SIG-M5 treated with dmso at 0.1 percent for 504 hours (cell line): ENCODE measurements at regions not wholly inside any gene's neighbourhood (a gene's known extent, or its start where the extent isn't known, plus 50 kb on each side); places are given as distances from the start of the nearest gene placed in this dataset.

Experiments
- DNase-seq: peaks from one replicate; lab custom pipeline; 2025; ENCODE audit not compliant: unreplicated experiment; lab: John Stamatoyannopoulos, UW

DNA sequence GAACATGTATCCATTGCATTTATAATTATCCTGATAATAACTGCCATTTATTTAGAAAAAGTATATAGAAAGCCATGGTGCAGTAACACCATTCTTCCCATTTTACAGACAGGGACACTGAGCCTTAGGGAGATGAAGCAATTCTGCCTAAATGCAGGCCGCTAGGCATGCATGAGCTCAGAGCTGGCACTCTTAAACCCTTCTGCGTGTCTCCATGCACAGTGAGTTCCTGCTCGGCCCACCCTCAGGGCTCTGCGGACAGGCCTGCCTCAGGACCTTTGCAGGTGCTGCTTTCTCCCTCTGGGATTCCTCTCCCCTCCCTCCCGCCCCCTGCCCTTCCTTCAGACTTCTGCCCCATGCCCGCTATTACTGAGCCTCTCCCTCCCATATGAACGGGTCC lies 54.3 kb upstream of the WSB1 start:
- no peak for DNase-seq

DNA sequence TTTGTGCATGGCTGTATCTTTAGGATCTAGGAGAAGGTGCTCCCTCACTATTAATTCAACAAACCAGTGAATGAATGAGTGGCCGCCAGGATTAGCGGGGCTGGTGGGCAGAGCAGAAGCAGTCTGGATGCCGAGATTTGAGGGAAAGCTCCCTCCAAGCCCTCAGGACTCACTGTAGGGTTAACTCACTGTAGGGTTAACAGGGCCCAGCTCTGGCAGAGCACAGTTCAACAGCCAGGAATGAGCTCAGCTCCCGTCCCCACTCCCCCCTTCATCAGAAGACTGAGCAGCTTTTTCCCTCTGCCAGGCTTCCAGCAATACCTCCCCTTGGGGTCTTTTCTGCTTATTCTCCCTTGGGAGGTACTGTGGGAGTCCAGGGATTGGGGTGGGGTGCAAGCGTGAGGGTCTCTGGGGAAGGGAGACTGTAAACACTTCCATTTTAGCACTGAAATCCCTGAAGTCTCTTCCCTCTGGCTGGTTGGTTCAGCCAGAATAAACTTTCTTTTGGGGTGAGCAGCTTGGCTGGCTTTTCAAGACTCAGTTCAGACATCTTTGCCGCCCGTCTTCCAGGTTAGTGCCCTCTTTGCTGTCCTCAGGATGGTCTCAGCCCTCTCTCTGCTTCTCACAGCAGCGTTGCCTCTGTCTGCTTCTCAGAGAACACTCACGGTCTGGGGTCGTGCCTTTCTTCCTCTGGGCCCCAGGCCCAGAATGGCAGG lies 53.7 kb upstream of the WSB1 start:
- no peak for DNase-seq

DNA sequence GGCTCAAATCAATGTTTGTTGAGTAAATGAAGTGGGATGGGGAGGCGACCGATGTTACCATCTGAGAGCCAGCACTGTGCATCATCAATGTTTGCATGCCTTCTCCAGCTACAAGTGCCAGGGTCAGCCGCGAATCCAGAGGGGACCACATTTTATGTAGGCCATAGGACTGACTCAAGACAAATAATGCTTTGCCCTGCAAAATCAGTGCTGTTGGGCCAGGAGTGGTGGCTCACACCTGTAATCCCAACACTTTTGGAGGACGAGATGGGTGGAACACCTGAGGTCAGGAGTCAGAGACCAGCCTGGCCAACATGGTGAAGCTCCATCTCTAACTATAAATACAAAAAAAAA lies 53.1 kb upstream of the WSB1 start:
- DNase-seq, result no peak

DNA sequence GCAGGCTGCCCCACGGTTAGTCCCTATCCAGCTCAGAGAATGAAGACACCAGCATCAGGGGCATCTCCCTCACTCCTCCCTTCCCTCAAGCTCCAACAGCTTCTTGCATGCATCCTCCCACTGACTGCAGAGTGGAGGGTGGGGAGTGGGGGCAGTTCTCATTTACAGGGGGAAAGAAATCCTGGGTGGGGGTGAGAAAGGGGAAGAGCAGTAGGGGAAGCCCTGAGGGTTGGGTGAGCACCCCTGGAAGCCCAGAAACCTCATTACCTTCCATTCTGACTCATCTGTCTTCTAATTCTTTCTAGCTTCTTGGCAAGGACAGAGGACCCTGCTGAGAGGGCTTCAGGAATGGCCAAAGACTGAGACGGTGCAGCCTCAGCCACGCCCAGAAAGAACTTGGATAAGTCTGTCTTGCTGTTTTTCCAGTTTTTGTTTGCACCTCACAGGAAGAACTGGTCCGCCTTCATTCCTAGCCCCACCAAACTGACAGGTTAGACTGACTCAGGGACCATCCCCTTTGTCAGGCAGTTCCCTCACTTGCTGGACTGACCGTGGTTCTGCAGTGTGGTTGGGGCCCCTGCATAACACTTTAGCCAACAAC lies 52.5 kb upstream of the WSB1 start:
- DNase-seq, result peak; percentile 88

DNA sequence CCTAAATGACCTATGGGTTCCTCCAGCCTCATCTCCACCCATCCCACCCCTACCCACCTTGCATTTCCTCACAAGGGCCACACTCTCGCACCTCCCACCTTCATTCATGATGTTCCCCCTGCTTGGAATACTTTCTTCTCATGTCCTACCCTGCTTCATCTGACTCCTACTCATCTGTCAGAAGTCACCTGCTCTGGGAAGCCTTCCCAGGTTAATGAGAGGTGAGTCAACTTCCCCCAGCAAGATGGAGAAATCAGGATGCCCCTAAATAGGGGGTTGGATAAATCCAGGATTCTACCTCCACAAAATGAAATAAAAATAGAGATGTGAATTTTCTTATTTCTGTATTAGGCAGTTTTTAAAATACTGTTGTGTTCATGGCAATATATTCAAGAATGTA lies 51.0 kb upstream of the WSB1 start:
- DNase-seq, result no peak

DNA sequence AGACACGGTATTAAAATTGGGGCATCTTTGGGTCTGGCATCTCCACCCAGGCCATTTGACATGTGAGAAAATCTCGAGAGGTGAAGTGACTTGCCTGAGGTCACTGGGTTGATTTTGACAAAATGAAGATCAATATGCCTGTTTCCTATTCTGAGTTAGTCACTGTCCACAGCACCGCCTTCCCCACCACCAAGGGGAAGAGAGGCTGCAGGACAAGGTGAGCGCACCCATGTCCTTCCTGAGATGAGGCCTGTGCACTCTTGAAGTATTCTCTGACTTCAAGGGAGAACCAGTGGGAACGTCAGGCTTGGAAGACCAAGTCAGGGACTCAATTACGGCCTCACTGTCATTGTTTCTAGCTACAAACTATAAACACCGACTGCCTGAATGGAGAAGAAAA lies 49.9 kb upstream of the WSB1 start:
- DNase-seq, result no peak
